ENCODE measurements at regions not wholly inside any gene's neighbourhood (a gene's known extent, or its start where the extent isn't known, plus 50 kb on each side); places are given as distances from the start of the nearest gene placed in this dataset.

GRCh38 chr13:104565888-104566287, 1499.7 kb upstream of the SLC10A2 start:
- H3K27ac Mint-ChIP-seq (ENCODE audit: unreplicated experiment): no peak overlapping the region
- H3K4me3 Mint-ChIP-seq (ENCODE audit: unreplicated experiment): no peak overlapping the region
- no peaks in the 10 kb centered on the region for H3K9me3 Mint-ChIP-seq (ENCODE audit: low read depth)
- no peak for DNase-seq (ENCODE audit: low spot score)
- TF ChIP-seq CTCF (IDR thresholded peaks at IDR 0.05): no peak
- no peaks in the 10 kb centered on the region for H3K36me3 Mint-ChIP-seq (ENCODE audit: low read depth)
- H3K27me3 Mint-ChIP-seq (ENCODE audit: low read depth): no peaks in the 10 kb centered on the region
- peaks cover under 1% of the 10 kb centered on the region for H3K4me1 Mint-ChIP-seq (ENCODE audit: low read depth)

- Mint-ChIP-seq H3K27me3 (ENCODE audit: low read depth) (no peaks in the 10 kb centered on the region), H3K27ac (ENCODE audit: unreplicated experiment) (peak overlapping the region; percentile 72), H3K4me1 (ENCODE audit: low read depth) (peaks cover 20% of the 10 kb centered on the region), H3K9me3 (ENCODE audit: low read depth) (peaks cover 4% of the 10 kb centered on the region), H3K36me3 (ENCODE audit: low read depth) (no peaks in the 10 kb centered on the region), H3K4me3 (ENCODE audit: unreplicated experiment) (no peak overlapping the region)
- no peak for DNase-seq (ENCODE audit: low spot score)
- TF ChIP-seq CTCF (IDR thresholded peaks at IDR 0.05): no peak
These were observed 1487.7 kb upstream of the SLC10A2 start for GRCh38 chr13:104553896-104554295.

- no peak for TF ChIP-seq CTCF (IDR thresholded peaks at IDR 0.05)
- no peaks in the 10 kb centered on the region for H3K36me3 Mint-ChIP-seq (ENCODE audit: low read depth)
- H3K4me3 Mint-ChIP-seq (ENCODE audit: unreplicated experiment): no peak overlapping the region
- no peak for DNase-seq (ENCODE audit: low spot score)
- H3K27me3 Mint-ChIP-seq (ENCODE audit: low read depth): no peaks in the 10 kb centered on the region
- peak overlapping the region; percentile 72 for H3K27ac Mint-ChIP-seq (ENCODE audit: unreplicated experiment)
- H3K4me1 Mint-ChIP-seq (ENCODE audit: low read depth): peaks cover 20% of the 10 kb centered on the region
- H3K9me3 Mint-ChIP-seq (ENCODE audit: low read depth): peaks cover 4% of the 10 kb centered on the region
These were observed 1487.0 kb upstream of the SLC10A2 start for GRCh38 chr13:104553186-104553585.

GRCh38 chr13:104534847-104535246, 1468.6 kb upstream of the SLC10A2 start:
- H3K9me3 Mint-ChIP-seq (ENCODE audit: low read depth): no peaks in the 10 kb centered on the region
- DNase-seq (ENCODE audit: low spot score): no peak
- peak; percentile 40 for TF ChIP-seq CTCF (IDR thresholded peaks at IDR 0.05)
- peaks cover 5% of the 10 kb centered on the region for H3K4me1 Mint-ChIP-seq (ENCODE audit: low read depth)
- no peak overlapping the region for H3K27ac Mint-ChIP-seq (ENCODE audit: unreplicated experiment)
- no peaks in the 10 kb centered on the region for H3K27me3 Mint-ChIP-seq (ENCODE audit: low read depth)
- H3K36me3 Mint-ChIP-seq (ENCODE audit: low read depth): no peaks in the 10 kb centered on the region
- no peak overlapping the region for H3K4me3 Mint-ChIP-seq (ENCODE audit: unreplicated experiment)

GRCh38 chr13:104532132-104532531, 1465.9 kb upstream of the SLC10A2 start:
- no peak overlapping the region for H3K4me3 Mint-ChIP-seq (ENCODE audit: unreplicated experiment)
- no peaks in the 10 kb centered on the region for H3K9me3 Mint-ChIP-seq (ENCODE audit: low read depth)
- TF ChIP-seq CTCF (IDR thresholded peaks at IDR 0.05): no peak
- no peaks in the 10 kb centered on the region for H3K27me3 Mint-ChIP-seq (ENCODE audit: low read depth)
- no peak for DNase-seq (ENCODE audit: low spot score)
- H3K27ac Mint-ChIP-seq (ENCODE audit: unreplicated experiment): no peak overlapping the region
- no peaks in the 10 kb centered on the region for H3K36me3 Mint-ChIP-seq (ENCODE audit: low read depth)
- H3K4me1 Mint-ChIP-seq (ENCODE audit: low read depth): peaks cover 6% of the 10 kb centered on the region

All from chondrocyte (in vitro differentiated cells).